Fibroblast of peridontal ligament (primary cell): ENCODE measurements at regions not wholly inside any gene's neighbourhood (a gene's known extent, or its start where the extent isn't known, plus 50 kb on each side); places are given as distances from the start of the nearest gene placed in this dataset.

Experiments used
- DNase-seq: peaks from one replicate; pipeline ENCODE4 v3.0.0-alpha.2; 2010; ENCODE audit errors: extremely low read depth

- DNase-seq, result no peak
Observed at GRCh38 chr13:79724348-79725103, 243.6 kb downstream of the NDFIP2 start.

GRCh38 chr13:79723519-79724024, 242.6 kb downstream of the NDFIP2 start:
- no peak for DNase-seq

- no peak for DNase-seq
Observed at GRCh38 chr13:79722885-79723445, 242.0 kb downstream of the NDFIP2 start.

- no peak for DNase-seq
Observed at GRCh38 chr13:79716191-79716590, 235.2 kb downstream of the NDFIP2 start.

- DNase-seq, result no peak
Observed at GRCh38 chr13:79711631-79712030, 230.7 kb downstream of the NDFIP2 start.

- DNase-seq, result peak; percentile 76
Observed at GRCh38 chr13:79710376-79710775, 229.4 kb downstream of the NDFIP2 start.

- peak; percentile 78 for DNase-seq
Observed at GRCh38 chr13:79709471-79709870, 228.5 kb downstream of the NDFIP2 start.

GRCh38 chr13:79703772-79704171, 222.8 kb downstream of the NDFIP2 start:
- DNase-seq, result no peak

- no peak for DNase-seq
Observed at GRCh38 chr13:79695754-79696153, 214.8 kb downstream of the NDFIP2 start.

GRCh38 chr13:79692846-79693245, 211.9 kb downstream of the NDFIP2 start:
- peak; percentile 89 for DNase-seq

GRCh38 chr13:79691826-79692225, 210.9 kb downstream of the NDFIP2 start:
- DNase-seq, result no peak

- no peak for DNase-seq
Observed at GRCh38 chr13:79688741-79689140, 207.8 kb downstream of the NDFIP2 start.

- DNase-seq, result peak; percentile 79
Observed at GRCh38 chr13:79686441-79686840, 205.5 kb downstream of the NDFIP2 start.

GRCh38 chr13:79684371-79684770, 203.4 kb downstream of the NDFIP2 start:
- DNase-seq, result peak; percentile 54

GRCh38 chr13:79682164-79682563, 201.2 kb downstream of the NDFIP2 start:
- no peak for DNase-seq

- DNase-seq, result no peak
Observed at GRCh38 chr13:79681069-79681468, 200.1 kb downstream of the NDFIP2 start.

GRCh38 chr13:79680485-79680884, 199.5 kb downstream of the NDFIP2 start:
- no peak for DNase-seq

- peak; percentile 82 for DNase-seq
Observed at GRCh38 chr13:79679334-79679733, 198.4 kb downstream of the NDFIP2 start.

GRCh38 chr13:79678100-79678499, 197.1 kb downstream of the NDFIP2 start:
- no peak for DNase-seq

GRCh38 chr13:79675931-79676660, 195.1 kb downstream of the NDFIP2 start:
- no peak for DNase-seq

GRCh38 chr13:79674765-79675515, 194.0 kb downstream of the NDFIP2 start:
- no peak for DNase-seq

- DNase-seq, result no peak
Observed at GRCh38 chr13:79673993-79674377, 193.0 kb downstream of the NDFIP2 start.
